ENCODE measurements at regions not wholly inside any gene's neighbourhood (a gene's known extent, or its start where the extent isn't known, plus 50 kb on each side); places are given as distances from the start of the nearest gene placed in this dataset.

- TF ChIP-seq CTCF (IDR thresholded peaks at IDR 0.05 in 4 of 5, conservative IDR thresholded peaks at IDR 0.05 in 1 of 5), result no peak
- TF ChIP-seq POLR2A (IDR thresholded peaks at IDR 0.05), result no peak
Observed at GRCh38 chr5:124519396-124519795, 227.0 kb downstream of the ZNF608 start.

Data from gastrocnemius medialis (tissue), 4 donors.